ENCODE measurements at regions not wholly inside any gene's neighbourhood (a gene's known extent, or its start where the extent isn't known, plus 50 kb on each side); places are given as distances from the start of the nearest gene placed in this dataset.

DNA sequence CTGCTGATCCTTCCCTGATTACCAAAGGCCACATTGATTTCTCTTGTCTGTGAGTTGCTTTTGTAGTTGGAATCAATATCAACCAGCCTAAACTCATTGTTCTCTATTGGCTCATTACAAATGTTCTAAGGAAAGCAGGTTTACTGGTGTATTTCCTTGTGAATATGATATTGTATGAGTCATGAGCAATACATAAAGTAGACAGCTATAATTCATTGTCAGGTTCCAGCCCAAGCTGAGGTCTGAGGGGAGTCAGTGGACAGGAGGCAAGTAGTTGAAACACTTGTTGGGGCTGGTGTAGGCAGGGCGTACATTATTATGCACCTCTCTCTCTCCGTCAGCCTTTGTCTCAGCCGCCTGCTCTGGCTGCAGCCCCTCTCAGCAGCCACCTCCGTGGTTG is 451.7 kb downstream of the IPMK start:
- ATAC-seq (ENCODE audit: low read depth) (no peak), DNase-seq (ENCODE audit: low spot score in 2 of 2) (no peak)
- Mint-ChIP-seq H3K4me1 (no peaks in the 10 kb centered on the region), H3K36me3 (no peaks in the 10 kb centered on the region), H3K27ac (no peak overlapping the region), H3K4me3 (no peak overlapping the region), H3K27me3 (no peaks in the 10 kb centered on the region), H3K9me3 (peaks cover 1% of the 10 kb centered on the region)

DNA sequence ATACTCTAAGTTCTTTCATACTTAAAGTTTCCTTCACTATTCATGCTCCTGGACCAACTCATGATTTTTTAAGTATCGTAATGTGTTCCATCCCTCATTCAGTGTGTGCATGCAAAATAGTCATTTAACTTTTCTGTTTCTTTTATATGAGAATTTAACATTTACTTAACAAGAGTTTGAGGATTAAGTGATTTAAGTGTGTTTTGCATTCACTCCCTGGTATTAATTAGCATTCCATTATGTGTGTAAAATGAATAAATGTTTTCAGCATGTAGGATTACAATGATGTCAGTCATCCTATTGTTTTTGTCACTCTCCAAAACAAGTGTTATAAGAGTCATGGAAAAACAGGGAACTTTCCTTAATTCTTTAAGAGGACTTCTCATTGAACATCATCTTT is 457.7 kb downstream of the IPMK start:
- Mint-ChIP-seq H3K4me1 (no peaks in the 10 kb centered on the region), H3K36me3 (no peaks in the 10 kb centered on the region), H3K9me3 (no peaks in the 10 kb centered on the region), H3K27me3 (no peaks in the 10 kb centered on the region), H3K27ac (no peak overlapping the region), H3K4me3 (no peak overlapping the region)
- ATAC-seq (ENCODE audit: low read depth) (no peak), DNase-seq (ENCODE audit: low spot score in 2 of 2) (no peak)

DNA sequence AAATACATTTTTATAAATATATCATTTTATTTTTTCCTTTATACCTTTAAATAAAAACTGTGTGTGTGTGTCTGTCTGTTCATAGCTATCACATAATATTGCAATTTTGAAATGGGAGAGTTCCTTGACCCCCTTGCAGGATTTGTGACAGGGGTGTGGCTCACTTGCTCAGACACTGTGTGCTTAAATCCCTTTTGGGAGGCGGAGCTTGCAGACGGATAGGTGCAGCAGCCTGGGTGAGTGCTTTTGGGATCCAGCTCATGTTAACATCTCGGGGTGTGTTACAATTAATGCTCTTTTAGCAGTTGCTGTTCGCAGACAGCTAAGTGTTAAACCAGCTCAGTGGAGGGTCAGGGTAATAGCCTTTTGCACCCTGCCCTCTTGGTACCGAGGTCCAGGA is 459.8 kb downstream of the IPMK start:
- Mint-ChIP-seq H3K9me3 (no peaks in the 10 kb centered on the region), H3K4me1 (no peaks in the 10 kb centered on the region), H3K27ac (no peak overlapping the region), H3K27me3 (no peaks in the 10 kb centered on the region), H3K36me3 (no peaks in the 10 kb centered on the region), H3K4me3 (no peak overlapping the region)
- DNase-seq (ENCODE audit: low spot score in 2 of 2), result no peak
- no peak for ATAC-seq (ENCODE audit: low read depth)

DNA sequence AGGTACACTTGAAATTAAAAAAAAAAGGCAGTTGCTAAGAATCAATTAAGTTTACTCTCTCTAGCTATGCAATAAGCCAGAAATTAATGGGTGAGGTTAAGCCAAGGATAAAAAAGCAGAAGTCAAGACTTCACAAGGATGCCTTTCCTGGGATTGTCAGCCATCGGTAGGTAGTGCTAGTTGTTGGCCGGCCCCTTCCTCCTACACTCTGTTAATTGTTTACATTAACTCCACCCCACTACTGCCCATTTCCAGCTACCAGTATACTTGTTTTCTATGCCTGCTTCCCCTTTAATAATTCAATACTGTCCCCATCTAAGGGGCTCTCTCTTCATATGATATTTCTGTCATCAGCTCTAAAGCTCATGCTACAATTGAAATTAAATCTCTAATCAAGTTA is 461.0 kb downstream of the IPMK start:
- Mint-ChIP-seq H3K27ac (no peak overlapping the region), H3K27me3 (no peaks in the 10 kb centered on the region), H3K9me3 (no peaks in the 10 kb centered on the region), H3K4me3 (no peak overlapping the region), H3K36me3 (no peaks in the 10 kb centered on the region), H3K4me1 (no peaks in the 10 kb centered on the region)
- DNase-seq (ENCODE audit: low spot score in 2 of 2) (no peak), ATAC-seq (ENCODE audit: low read depth) (no peak)

DNA sequence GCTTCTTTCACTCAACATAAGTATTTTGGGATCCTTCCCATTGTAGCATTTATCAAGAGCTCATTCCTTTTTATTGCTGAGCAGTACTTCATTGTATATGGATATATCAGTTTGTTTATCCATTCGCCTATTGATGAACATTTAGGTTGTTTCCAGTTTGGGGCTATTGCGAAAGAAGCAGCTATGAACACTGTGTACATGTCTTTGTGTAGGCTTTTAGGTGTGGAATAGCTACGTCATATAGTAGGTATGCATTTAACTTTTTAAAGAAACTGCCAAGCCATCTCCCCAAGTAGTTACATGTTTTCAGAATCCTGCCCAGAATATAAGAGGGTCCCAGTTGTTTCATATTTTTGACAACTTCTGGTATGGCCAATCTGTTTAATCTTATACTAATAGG is 468.1 kb downstream of the IPMK start:
- DNase-seq (ENCODE audit: low spot score in 2 of 2), result no peak
- H3K27me3 Mint-ChIP-seq, result no peaks in the 10 kb centered on the region
- H3K27ac Mint-ChIP-seq, result no peak overlapping the region
- H3K36me3 Mint-ChIP-seq, result no peaks in the 10 kb centered on the region
- no peaks in the 10 kb centered on the region for H3K9me3 Mint-ChIP-seq
- no peak for ATAC-seq (ENCODE audit: low read depth)
- no peaks in the 10 kb centered on the region for H3K4me1 Mint-ChIP-seq
- H3K4me3 Mint-ChIP-seq, result no peak overlapping the region

DNA sequence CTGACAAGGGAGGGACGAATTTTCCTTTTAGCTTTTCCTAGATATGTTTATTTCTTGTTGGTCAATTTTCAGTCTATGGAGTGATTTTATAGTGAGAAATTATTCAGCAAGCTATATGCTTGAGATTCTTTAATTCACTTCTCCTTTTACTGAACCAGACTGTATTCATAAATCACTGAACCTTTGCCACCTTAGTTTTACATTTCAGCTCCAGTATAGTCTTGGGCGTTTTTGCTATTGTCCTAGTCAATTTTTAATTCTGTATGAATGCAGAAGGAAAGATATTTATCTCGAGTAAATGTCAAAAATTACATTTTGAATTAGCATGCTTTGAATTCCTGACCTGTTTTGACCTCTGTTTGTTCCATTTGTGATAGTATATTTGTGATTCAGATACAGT is 468.9 kb downstream of the IPMK start:
- H3K4me3 Mint-ChIP-seq, result no peak overlapping the region
- no peaks in the 10 kb centered on the region for H3K36me3 Mint-ChIP-seq
- DNase-seq (ENCODE audit: low spot score in 2 of 2), result no peak
- H3K4me1 Mint-ChIP-seq, result no peaks in the 10 kb centered on the region
- no peaks in the 10 kb centered on the region for H3K27me3 Mint-ChIP-seq
- no peaks in the 10 kb centered on the region for H3K9me3 Mint-ChIP-seq
- H3K27ac Mint-ChIP-seq, result no peak overlapping the region
- no peak for ATAC-seq (ENCODE audit: low read depth)

DNA sequence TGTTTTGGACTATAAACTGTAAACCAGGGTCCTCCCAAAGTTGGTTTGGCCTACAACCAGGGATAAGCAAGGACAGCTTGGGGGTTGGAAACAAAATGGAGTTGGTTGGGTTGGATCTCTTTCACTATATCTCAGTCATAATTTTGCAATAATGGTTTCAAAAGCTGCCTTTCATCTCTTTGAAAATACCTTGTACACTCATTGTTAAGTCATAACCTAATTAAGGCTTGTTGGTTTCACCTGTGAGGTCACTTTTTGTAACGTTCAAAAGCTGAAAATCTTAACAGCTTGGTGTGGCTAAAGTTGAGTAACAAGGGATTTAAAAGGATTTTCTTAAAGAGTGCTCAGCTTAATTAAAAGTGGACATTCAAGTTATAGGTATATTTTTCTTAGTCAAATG is 476.1 kb downstream of the IPMK start:
- peaks cover 1% of the 10 kb centered on the region for H3K9me3 Mint-ChIP-seq
- ATAC-seq (ENCODE audit: low read depth), result no peak
- no peaks in the 10 kb centered on the region for H3K36me3 Mint-ChIP-seq
- H3K27ac Mint-ChIP-seq, result no peak overlapping the region
- H3K4me3 Mint-ChIP-seq, result no peak overlapping the region
- H3K4me1 Mint-ChIP-seq, result no peaks in the 10 kb centered on the region
- no peaks in the 10 kb centered on the region for H3K27me3 Mint-ChIP-seq
- DNase-seq (ENCODE audit: low spot score in 2 of 2), result no peak

DNA sequence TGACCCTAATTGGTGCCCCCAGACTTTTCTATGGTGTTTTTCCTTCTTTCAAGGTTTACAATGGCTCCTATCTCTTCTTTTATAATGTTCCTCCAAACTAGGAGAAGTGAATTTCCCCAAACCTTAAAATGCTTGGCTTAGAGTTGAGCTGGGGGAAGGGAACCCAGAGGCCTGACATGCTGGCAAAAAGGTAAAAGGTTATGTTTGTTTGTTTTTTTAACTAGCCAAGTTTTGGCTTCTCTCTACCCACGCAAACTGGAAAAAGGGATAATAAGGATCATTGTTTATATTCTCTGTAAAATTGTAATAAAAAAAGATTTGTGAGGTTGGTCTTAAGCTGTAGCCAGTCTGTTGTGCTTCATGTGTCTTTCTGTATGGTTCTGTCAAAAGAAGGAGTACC is 477.0 kb downstream of the IPMK start:
- no peak for DNase-seq (ENCODE audit: low spot score in 2 of 2)
- H3K4me1 Mint-ChIP-seq, result no peaks in the 10 kb centered on the region
- H3K27ac Mint-ChIP-seq, result no peak overlapping the region
- no peaks in the 10 kb centered on the region for H3K27me3 Mint-ChIP-seq
- H3K9me3 Mint-ChIP-seq, result peaks cover 1% of the 10 kb centered on the region
- H3K4me3 Mint-ChIP-seq, result no peak overlapping the region
- no peaks in the 10 kb centered on the region for H3K36me3 Mint-ChIP-seq
- no peak for ATAC-seq (ENCODE audit: low read depth)

DNA sequence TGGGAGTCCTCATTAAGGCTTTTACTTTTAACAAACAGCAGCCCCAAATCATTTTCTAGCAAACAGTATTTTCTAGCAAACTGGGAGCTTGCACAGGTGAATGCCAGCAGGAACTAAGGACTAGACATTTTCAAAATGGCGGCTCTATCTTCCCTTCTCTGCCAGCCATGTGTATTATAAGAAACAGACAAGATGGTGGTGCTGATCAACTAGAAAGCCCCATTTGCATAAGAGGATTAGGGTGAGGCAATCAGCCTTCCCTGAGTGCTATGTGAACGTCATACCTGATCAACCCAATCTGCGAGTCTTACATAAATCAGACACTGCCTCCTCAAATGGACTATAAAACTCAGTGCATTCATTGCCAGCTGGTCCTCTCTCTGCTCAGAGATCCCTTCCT is 479.6 kb downstream of the IPMK start:
- no peaks in the 10 kb centered on the region for H3K4me1 Mint-ChIP-seq
- no peaks in the 10 kb centered on the region for H3K36me3 Mint-ChIP-seq
- no peak overlapping the region for H3K4me3 Mint-ChIP-seq
- no peak for ATAC-seq (ENCODE audit: low read depth)
- DNase-seq (ENCODE audit: low spot score in 2 of 2), result no peak
- no peaks in the 10 kb centered on the region for H3K27me3 Mint-ChIP-seq
- peaks cover 1% of the 10 kb centered on the region for H3K9me3 Mint-ChIP-seq
- no peak overlapping the region for H3K27ac Mint-ChIP-seq

DNA sequence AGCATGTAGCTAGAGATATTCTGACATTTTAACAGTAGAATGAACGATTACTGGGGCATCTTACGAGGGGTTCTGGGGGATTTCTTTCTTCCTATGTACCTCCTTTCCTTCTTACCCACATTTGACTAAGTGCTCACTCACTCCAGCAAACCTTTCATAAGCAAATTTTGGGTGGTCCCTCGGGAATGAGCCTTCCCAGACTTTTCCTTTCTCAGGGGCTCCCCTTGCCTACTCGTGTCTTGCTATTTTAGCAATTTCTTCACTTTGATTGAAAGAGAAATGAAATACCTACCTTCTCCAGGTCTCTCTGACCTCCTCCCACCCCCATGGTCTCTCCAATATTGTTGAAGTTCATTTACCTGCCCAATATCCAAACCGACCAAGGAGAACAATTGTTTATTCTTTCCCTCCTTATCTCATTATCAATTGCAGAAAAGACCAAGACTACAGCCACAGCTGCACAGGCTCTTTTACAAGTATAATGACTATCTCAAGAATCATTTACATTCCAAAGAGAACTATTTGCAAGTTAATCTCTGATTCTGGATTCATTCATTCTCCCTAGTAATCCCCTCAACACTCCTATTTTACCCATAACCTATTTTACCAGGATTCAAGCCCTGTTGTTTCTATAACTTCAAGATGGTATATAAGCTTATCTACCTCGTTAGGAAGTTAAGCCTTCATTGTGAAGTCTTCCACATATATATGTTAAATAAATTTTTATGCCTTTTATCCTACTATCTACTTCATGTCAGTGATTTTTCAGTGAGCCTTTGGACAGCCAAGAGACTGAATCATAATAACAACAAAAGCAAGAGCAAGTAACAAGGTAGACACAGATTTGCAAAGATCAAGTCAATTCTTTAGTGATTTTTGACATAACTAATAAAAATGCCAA is 480.6 kb downstream of the IPMK start:
- H3K9me3 Mint-ChIP-seq, result peaks cover 1% of the 10 kb centered on the region
- H3K27ac Mint-ChIP-seq, result no peak overlapping the region
- no peaks in the 10 kb centered on the region for H3K27me3 Mint-ChIP-seq
- H3K4me1 Mint-ChIP-seq, result no peaks in the 10 kb centered on the region
- no peaks in the 10 kb centered on the region for H3K36me3 Mint-ChIP-seq
- ATAC-seq (ENCODE audit: low read depth) (no peak), DNase-seq (ENCODE audit: low spot score in 2 of 2) (no peak)
- H3K4me3 Mint-ChIP-seq, result no peak overlapping the region

DNA sequence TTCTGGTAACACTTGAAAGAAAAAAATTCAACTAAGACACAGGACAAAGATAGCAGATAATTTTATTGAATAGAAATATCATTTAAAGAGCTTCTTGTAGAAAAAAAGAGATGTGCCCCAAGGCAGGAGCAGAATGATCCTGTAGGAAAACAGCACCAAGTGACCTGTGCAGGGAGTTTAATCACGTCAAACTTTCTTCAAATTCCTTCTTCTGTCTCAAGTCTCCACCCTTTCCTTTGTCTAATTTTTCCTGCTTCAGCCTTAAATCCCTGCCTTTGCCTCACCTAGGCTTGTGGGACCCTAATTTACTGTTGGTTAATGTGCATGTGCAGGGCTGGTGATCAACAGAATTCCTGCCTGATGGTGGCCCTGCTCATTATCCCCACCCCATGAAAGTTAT is 481.4 kb downstream of the IPMK start:
- Mint-ChIP-seq H3K9me3 (peaks cover 1% of the 10 kb centered on the region), H3K36me3 (no peaks in the 10 kb centered on the region), H3K27me3 (no peaks in the 10 kb centered on the region), H3K27ac (no peak overlapping the region), H3K4me3 (no peak overlapping the region), H3K4me1 (no peaks in the 10 kb centered on the region)
- ATAC-seq (ENCODE audit: low read depth), result no peak
- DNase-seq (ENCODE audit: low spot score in 2 of 2), result no peak

DNA sequence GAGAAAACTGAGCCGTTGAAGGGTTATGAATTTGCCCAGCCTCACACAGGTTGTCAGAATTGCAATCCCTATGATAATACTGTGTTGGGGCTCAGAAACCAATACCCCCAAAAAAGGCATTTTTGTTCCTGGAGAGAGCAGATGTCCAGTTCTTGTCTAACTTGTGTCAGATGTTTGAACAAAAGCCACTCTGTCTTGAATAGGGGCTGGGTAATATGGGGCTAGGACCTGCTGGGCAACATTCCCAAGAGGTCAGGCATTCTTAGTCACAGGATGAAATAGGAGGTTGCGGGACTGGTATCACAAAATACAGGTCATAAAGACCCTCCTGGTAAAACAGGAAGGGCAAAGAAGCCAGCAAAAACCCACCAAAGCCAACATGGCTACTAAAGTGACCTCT is 482.1 kb downstream of the IPMK start:
- no peaks in the 10 kb centered on the region for H3K4me1 Mint-ChIP-seq

DNA sequence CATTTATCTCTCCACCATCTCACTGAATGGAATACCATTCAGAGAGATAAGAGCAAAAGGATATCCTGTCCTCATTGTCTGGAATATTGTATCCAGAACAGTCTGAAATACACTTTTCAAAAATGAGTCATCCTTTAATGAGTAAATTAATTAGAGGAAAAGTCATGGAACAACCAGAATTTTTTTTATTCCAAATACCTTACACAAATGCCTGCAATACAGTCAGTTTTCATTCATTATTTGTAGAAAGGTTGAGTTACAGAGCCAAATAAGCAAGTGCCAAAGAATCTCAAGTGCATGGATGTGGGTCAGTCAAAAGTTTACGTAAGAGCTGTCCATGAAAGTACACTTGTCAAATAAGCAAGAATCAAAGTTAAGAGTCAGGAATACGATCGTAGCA is 482.6 kb downstream of the IPMK start:
- Mint-ChIP-seq H3K36me3 (no peaks in the 10 kb centered on the region), H3K27me3 (no peaks in the 10 kb centered on the region), H3K4me3 (no peak overlapping the region), H3K27ac (no peak overlapping the region), H3K4me1 (no peaks in the 10 kb centered on the region), H3K9me3 (peaks cover 1% of the 10 kb centered on the region)
- no peak for DNase-seq (ENCODE audit: low spot score in 2 of 2)
- no peak for ATAC-seq (ENCODE audit: low read depth)

More for the DNA sequence above, 482.1 kb downstream of the IPMK start:
- no peaks in the 10 kb centered on the region for H3K36me3 Mint-ChIP-seq
- no peaks in the 10 kb centered on the region for H3K27me3 Mint-ChIP-seq
- no peak for DNase-seq (ENCODE audit: low spot score in 2 of 2)
- no peak for ATAC-seq (ENCODE audit: low read depth)
- peaks cover 1% of the 10 kb centered on the region for H3K9me3 Mint-ChIP-seq
- H3K27ac Mint-ChIP-seq, result no peak overlapping the region
- no peak overlapping the region for H3K4me3 Mint-ChIP-seq

DNA sequence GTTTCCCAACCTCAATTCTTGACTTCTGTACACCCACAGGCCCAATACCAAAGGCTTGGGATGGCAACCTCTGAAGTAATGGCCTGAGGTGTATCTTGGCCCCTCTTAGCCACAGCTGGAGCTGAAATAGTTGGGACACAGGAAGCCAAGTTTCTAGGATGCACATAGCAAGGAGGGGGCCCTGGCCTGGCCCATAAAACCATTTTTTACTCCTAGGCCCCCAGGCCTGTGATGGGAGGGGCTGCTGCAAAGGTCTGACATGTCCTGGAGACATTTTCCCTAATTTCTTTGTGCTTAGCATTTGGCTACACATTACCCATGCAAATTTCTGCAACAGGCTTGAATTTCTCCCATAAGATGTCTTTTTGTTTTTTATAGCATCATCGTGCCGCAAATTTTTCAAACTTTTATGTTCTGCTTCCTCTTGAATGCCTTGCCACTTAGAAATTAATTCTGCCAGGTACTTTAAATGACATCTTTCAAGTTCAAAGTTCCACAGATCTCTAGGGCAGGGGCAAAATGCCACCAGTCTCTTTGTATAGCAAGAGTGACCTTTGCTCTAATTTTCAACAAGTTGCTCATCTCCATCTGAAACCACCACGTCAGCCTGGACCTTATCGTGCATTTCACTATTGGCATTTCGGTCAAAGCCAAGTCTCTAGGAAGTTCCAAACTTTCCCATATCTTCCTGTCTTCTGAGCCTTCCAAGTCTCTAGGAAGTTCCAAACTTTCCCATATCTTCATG is 490.8 kb downstream of the IPMK start:
- H3K27ac Mint-ChIP-seq, result no peak overlapping the region
- H3K4me3 Mint-ChIP-seq, result no peak overlapping the region
- no peaks in the 10 kb centered on the region for H3K36me3 Mint-ChIP-seq
- DNase-seq (ENCODE audit: low spot score in 2 of 2), result no peak
- no peaks in the 10 kb centered on the region for H3K27me3 Mint-ChIP-seq
- peaks cover 3% of the 10 kb centered on the region for H3K9me3 Mint-ChIP-seq
- no peaks in the 10 kb centered on the region for H3K4me1 Mint-ChIP-seq
- ATAC-seq (ENCODE audit: low read depth), result no peak

DNA sequence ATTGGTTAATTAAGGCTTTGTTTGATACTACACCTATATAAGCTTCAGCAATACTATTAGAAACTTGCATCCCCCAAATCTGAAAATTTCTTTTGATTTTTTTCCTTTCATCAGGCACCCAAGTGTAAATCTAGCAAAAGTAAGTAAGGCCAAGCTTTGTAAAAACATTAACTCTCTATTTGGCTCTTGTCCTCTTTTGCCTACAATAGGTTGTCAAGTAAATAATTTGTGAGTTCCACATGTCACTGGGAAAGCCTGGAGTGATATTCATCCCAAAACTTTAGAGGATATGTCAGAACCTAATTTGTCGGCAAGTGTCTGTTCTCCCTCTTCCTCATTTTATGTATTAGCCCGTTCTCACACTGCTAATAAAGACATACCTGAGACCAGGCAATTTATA is 492.4 kb downstream of the IPMK start:
- no peaks in the 10 kb centered on the region for H3K36me3 Mint-ChIP-seq
- no peaks in the 10 kb centered on the region for H3K4me1 Mint-ChIP-seq

More for the DNA sequence above, 492.4 kb downstream of the IPMK start:
- no peak overlapping the region for H3K4me3 Mint-ChIP-seq
- no peaks in the 10 kb centered on the region for H3K27me3 Mint-ChIP-seq
- peaks cover 3% of the 10 kb centered on the region for H3K9me3 Mint-ChIP-seq
- DNase-seq (ENCODE audit: low spot score in 2 of 2) (no peak), ATAC-seq (ENCODE audit: low read depth) (no peak)
- no peak overlapping the region for H3K27ac Mint-ChIP-seq

All from memory B cell (primary cell).